SK-N-SH treated with all-trans-retinoic acid at 6 μM for 48 hours (cell line): ENCODE measurements at regions not wholly inside any gene's neighbourhood (a gene's known extent, or its start where the extent isn't known, plus 50 kb on each side); places are given as distances from the start of the nearest gene placed in this dataset.

Experiments used
- ATAC-seq: fragments of 200-7000 bp; cut with Tn5 transposase; 3 replicates; pipeline ENCODE4 v1.9.1; 2020; ENCODE audit warnings: mild to moderate bottlenecking, moderate library complexity
- BACH2 ChIP-seq: fragments of 250-450 bp; sonication (Bioruptor Pico); IDR thresholded peaks from 2 replicates; pipeline ENCODE4 v1.9.0; 2021; ENCODE audit warnings: mild to moderate bottlenecking, borderline replicate concordance
- CSDC2 ChIP-seq: fragments of 250-450 bp; sonication (Bioruptor Pico); IDR thresholded peaks from 2 replicates; pipeline ENCODE4 v1.5.0; 2020; ENCODE audit warnings: mild to moderate bottlenecking, moderate library complexity
- CSRNP3 ChIP-seq: fragments of 250-450 bp; sonication (Bioruptor Pico); IDR thresholded peaks from 2 replicates; pipeline ENCODE4 v1.5.1; 2021; ENCODE audit warnings: mild to moderate bottlenecking, moderate library complexity
- ESRRG ChIP-seq: fragments of 250-450 bp; sonication (Bioruptor Pico); IDR thresholded peaks from 2 replicates; pipeline ENCODE4 v1.6.1; 2021; ENCODE audit warnings: mild to moderate bottlenecking
- GLIS3 ChIP-seq: fragments of 250-450 bp; sonication (Bioruptor Pico); IDR thresholded peaks from 2 replicates; pipeline ENCODE4 v1.5.0; 2020; ENCODE audit warnings: mild to moderate bottlenecking, moderate library complexity
- ISL1 ChIP-seq: fragments of 250-450 bp; sonication (Bioruptor Pico); IDR thresholded peaks from 2 replicates; pipeline ENCODE4 v2.1.2; 2022; ENCODE audit warnings: mild to moderate bottlenecking, moderate library complexity
- OSR1 ChIP-seq: fragments of 250-450 bp; sonication (Bioruptor Pico); IDR thresholded peaks from 2 replicates; pipeline ENCODE4 v1.8.0; 2022; ENCODE audit warnings: moderate library complexity, mild to moderate bottlenecking, inconsistent platforms
- PATZ1 ChIP-seq: fragments of 250-450 bp; sonication (Bioruptor Pico); IDR thresholded peaks from 2 replicates; pipeline ENCODE4 v1.8.0; 2020; ENCODE audit warnings: mild to moderate bottlenecking, moderate library complexity, borderline replicate concordance
- PPARA ChIP-seq: fragments of 250-450 bp; sonication (Bioruptor Pico); IDR thresholded peaks from 2 replicates; pipeline ENCODE4 v1.5.0; 2020; ENCODE audit warnings: mild to moderate bottlenecking, borderline replicate concordance
- SNAI2 ChIP-seq: fragments of 250-450 bp; sonication (Bioruptor Pico); IDR thresholded peaks from 2 replicates; pipeline ENCODE4 v1.5.0; 2020; ENCODE audit warnings: mild to moderate bottlenecking, moderate library complexity
- TCF4 ChIP-seq: fragments of 250-450 bp; sonication (Bioruptor Pico); IDR thresholded peaks from 2 replicates; pipeline ENCODE4 v1.8.0; 2021; ENCODE audit warnings: mild to moderate bottlenecking, moderate library complexity, borderline replicate concordance
- TOX ChIP-seq: fragments of 250-450 bp; sonication (Bioruptor Pico); IDR thresholded peaks from 2 replicates; pipeline ENCODE4 v1.8.0; 2021; ENCODE audit warnings: mild to moderate bottlenecking, moderate library complexity, borderline replicate concordance
- TSHZ2 ChIP-seq: fragments of 250-450 bp; sonication (Bioruptor Pico); IDR thresholded peaks from 2 replicates; pipeline ENCODE4 v1.5.0; 2020; ENCODE audit warnings: mild to moderate bottlenecking, moderate library complexity
- ZC3H10 ChIP-seq: fragments of 250-450 bp; sonication (Bioruptor Pico); IDR thresholded peaks from 2 replicates; pipeline ENCODE4 v1.5.1; 2021; ENCODE audit warnings: mild to moderate bottlenecking, moderate library complexity
- ZFP3 ChIP-seq: fragments of 250-450 bp; sonication (Bioruptor Pico); IDR thresholded peaks from 2 replicates; pipeline ENCODE4 v1.5.0; 2020; ENCODE audit warnings: mild to moderate bottlenecking, moderate library complexity
- ZFP30 ChIP-seq: fragments of 450-650 bp; formaldehyde crosslinking; IDR thresholded peaks from 2 replicates; pipeline ENCODE4 v1.5.0; 2022; ENCODE audit warnings: mild to moderate bottlenecking, moderate library complexity
- ZNF565 ChIP-seq: fragments of 450-650 bp; formaldehyde crosslinking; conservative IDR thresholded peaks from 2 replicates; pipeline ENCODE4 v1.5.0; 2020; ENCODE audit warnings: low read depth, mild to moderate bottlenecking, moderate library complexity
- ZNF70 ChIP-seq: fragments of 450-650 bp; formaldehyde crosslinking; IDR thresholded peaks from 2 replicates; pipeline ENCODE4 v1.5.0; 2020; ENCODE audit warnings: mild to moderate bottlenecking, moderate library complexity
- ZNF8 ChIP-seq: fragments of 450-650 bp; formaldehyde crosslinking; IDR thresholded peaks from 2 replicates; pipeline ENCODE4 v1.5.0; 2020; ENCODE audit warnings: mild to moderate bottlenecking, moderate library complexity
- TF ChIP-seq, protein P1 (sequence below): fragments of 250-450 bp; sonication (Bioruptor Pico); IDR thresholded peaks from 2 replicates; pipeline ENCODE4 v1.8.0; 2021; ENCODE audit warnings: low read depth, mild to moderate bottlenecking, moderate library complexity, borderline replicate concordance

GRCh38 chr7:98469088-98469487 is 68.2 kb upstream of the BAIAP2L1 start:
- ATAC-seq, result no peak
- TF ChIP-seq BACH2 (CRISPR knock-in tag), result no peak
- TF ChIP-seq ZNF8 (CRISPR knock-in tag), result peak; percentile 76

GRCh38 chr7:98467570-98468312 is 66.9 kb upstream of the BAIAP2L1 start:
- ATAC-seq, result no peak
- no peak for TF ChIP-seq TCF4 (CRISPR knock-in tag)
- no peak for TF ChIP-seq TSHZ2 (CRISPR knock-in tag)
- TF ChIP-seq ZNF8 (CRISPR knock-in tag), result no peak
- TF ChIP-seq ZNF565, result no peak
- no peak for TF ChIP-seq BACH2 (CRISPR knock-in tag)
- TF ChIP-seq SNAI2 (CRISPR knock-in tag), result no peak
- no peak for TF ChIP-seq ZFP30 (CRISPR knock-in tag)
- TF ChIP-seq ZNF70 (CRISPR knock-in tag), result no peak
- TF ChIP-seq GLIS3 (CRISPR knock-in tag), result no peak
- no peak for TF ChIP-seq PATZ1 (CRISPR knock-in tag)

DNA sequence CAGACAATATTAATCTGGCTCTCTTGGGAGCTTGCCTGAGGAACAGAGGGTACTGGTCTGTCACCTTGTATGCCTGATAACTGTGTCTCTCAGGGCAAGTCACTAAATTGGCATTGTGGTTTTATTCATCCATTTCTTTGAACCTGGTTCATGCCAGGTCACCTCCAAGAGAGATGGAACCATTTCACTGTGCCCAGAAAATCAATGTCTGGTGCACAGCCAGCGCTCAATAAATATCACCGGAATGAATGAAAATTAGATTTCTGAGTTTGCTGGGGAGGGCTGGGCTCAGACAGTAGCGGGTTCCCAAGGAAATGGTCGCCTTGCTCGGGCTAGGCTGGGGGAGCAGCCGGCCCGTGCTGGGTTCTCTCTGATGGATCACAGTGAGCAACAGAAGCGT is 64.1 kb upstream of the BAIAP2L1 start:
- ATAC-seq, result no peak
- TF ChIP-seq PPARA (CRISPR knock-in tag), result no peak
- TF ChIP-seq TOX (CRISPR knock-in tag), result no peak
- TF ChIP-seq ZNF8 (CRISPR knock-in tag), result no peak
- no peak for TF ChIP-seq OSR1
- TF ChIP-seq ISL1 (CRISPR knock-in tag), result no peak
- no peak for TF ChIP-seq GLIS3 (CRISPR knock-in tag)
- no peak for TF ChIP-seq SNAI2 (CRISPR knock-in tag)
- TF ChIP-seq CSDC2 (CRISPR knock-in tag), result no peak
- TF ChIP-seq ESRRG (CRISPR knock-in tag), result no peak
- TF ChIP-seq BACH2 (CRISPR knock-in tag), result no peak
- no peak for TF ChIP-seq TCF4 (CRISPR knock-in tag)

DNA sequence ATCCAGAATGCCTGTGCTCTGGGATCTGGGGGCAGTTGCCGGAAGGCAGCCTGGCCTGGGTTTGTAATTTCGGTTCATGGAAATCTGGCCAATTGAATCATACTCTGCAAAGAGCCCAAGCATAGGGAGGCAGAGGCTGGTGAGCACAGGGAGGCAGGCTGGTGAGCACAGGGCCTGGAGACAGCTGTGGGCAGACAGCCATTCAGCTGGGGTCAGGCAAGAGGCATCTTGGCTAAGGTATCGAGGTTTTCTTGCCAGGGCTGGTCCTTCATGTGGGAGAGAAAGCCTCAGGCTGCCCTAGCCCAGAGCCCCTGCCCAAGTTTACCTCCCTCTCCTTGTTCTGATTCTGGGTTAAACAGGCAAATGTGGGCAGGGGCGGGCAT is 63.7 kb upstream of the BAIAP2L1 start:
- ATAC-seq, result no peak
- TF ChIP-seq GLIS3 (CRISPR knock-in tag) (no peak), CSDC2 (CRISPR knock-in tag) (no peak), ZC3H10 (CRISPR knock-in tag) (no peak), ZFP3 (no peak), TCF4 (CRISPR knock-in tag) (no peak), ZNF565 (no peak), TSHZ2 (CRISPR knock-in tag) (no peak), ZNF70 (CRISPR knock-in tag) (no peak), TOX (CRISPR knock-in tag) (no peak), ISL1 (CRISPR knock-in tag) (no peak), CSRNP3 (CRISPR knock-in tag) (no peak), ESRRG (CRISPR knock-in tag) (no peak), PATZ1 (CRISPR knock-in tag) (no peak), PPARA (CRISPR knock-in tag) (no peak), ZFP30 (CRISPR knock-in tag) (no peak), BACH2 (CRISPR knock-in tag) (no peak), OSR1 (no peak)
- TF ChIP-seq, protein P1, sequence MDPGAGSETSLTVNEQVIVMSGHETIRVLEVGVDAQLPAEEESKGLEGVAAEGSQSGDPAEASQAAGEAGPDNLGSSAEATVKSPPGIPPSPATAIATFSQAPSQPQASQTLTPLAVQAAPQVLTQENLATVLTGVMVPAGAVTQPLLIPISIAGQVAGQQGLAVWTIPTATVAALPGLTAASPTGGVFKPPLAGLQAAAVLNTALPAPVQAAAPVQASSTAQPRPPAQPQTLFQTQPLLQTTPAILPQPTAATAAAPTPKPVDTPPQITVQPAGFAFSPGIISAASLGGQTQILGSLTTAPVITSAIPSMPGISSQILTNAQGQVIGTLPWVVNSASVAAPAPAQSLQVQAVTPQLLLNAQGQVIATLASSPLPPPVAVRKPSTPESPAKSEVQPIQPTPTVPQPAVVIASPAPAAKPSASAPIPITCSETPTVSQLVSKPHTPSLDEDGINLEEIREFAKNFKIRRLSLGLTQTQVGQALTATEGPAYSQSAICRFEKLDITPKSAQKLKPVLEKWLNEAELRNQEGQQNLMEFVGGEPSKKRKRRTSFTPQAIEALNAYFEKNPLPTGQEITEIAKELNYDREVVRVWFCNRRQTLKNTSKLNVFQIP, result no peak
